Endothelial cell of umbilical vein (primary cell): ENCODE measurements at regions not wholly inside any gene's neighbourhood (a gene's known extent, or its start where the extent isn't known, plus 50 kb on each side); places are given as distances from the start of the nearest gene placed in this dataset.
"Not testable (repeated sequence)": the region's sequence is repeated elsewhere in the genome, so short reads cannot be mapped to it uniquely, and the experiment has no call there.

Source experiments
- BruUV-seq: library from RNA; stranded (reverse); fragments of 400-500 nt; replicated peaks from 2 replicates; lab custom pipeline; 2021; lab: Mats Ljungman, UMichigan
- CTCF ChIA-PET: fragments of 300-600, 350-600 bp; sonication (Branson Sonifier 250); formaldehyde crosslinking; loops from one replicate; lab custom pipeline; 2021; ENCODE audit warnings: antibody characterized with exemption, inconsistent platforms; lab: Charles Lee
- POLR2A ChIA-PET: fragments of 300-600, 350-600 bp; sonication (Branson Sonifier 250); formaldehyde crosslinking; loops from one replicate; lab custom pipeline; 2021; ENCODE audit warnings: antibody characterized with exemption, inconsistent platforms; lab: Charles Lee
- DNase-seq: peaks from one replicate; pipeline ENCODE4 v3.0.0-alpha.2; 2011; ENCODE audit warnings: low read depth, low spot score
- FAIRE-seq: peaks from 2 replicates; lab custom pipeline; 2011; peaks lifted over from hg19 to GRCh38; lab: Jason Lieb, UNC
- H2AFZ ChIP-seq: 2 replicates; pipeline ENCODE4 v1.6.0; 2012; ENCODE audit warnings: low read depth, low read length, control low read depth, inconsistent platforms
- H3K27ac ChIP-seq: 2 replicates; pipeline ENCODE4 v1.5.1; 2011; ENCODE audit warnings: low read depth, mild to moderate bottlenecking, control low read depth, low read length, moderate library complexity; ENCODE audit not compliant: insufficient read depth
- H3K27me3 ChIP-seq, 2 experiments: 2 replicates each; pipeline versions ENCODE4 v1.6.0 to v1.6.1; 2011; ENCODE audit warnings: low read length in 2 of 2, mixed read lengths in 1 of 2; ENCODE audit not compliant: control insufficient read depth in 2 of 2, insufficient read depth in 2 of 2
- H3K36me3 ChIP-seq, 2 experiments: 2 replicates in 1 of 2; 3 replicates in 1 of 2; pipeline ENCODE4 v1.5.1; 2011; ENCODE audit warnings: low read length in 2 of 2, mild to moderate bottlenecking in 1 of 2, moderate library complexity in 1 of 2; ENCODE audit not compliant: control insufficient read depth in 2 of 2, insufficient read depth in 2 of 2; ENCODE audit errors: extremely low read depth in 1 of 2
- H3K4me1 ChIP-seq: 3 replicates; pipeline ENCODE4 v1.5.1; 2011; ENCODE audit warnings: mild to moderate bottlenecking, low read length; ENCODE audit not compliant: control insufficient read depth, insufficient read depth; ENCODE audit errors: extremely low read depth
- H3K4me2 ChIP-seq: 2 replicates; pipeline ENCODE4 v1.6.1; 2011; ENCODE audit warnings: low read length, control low read depth, mixed read lengths; ENCODE audit not compliant: insufficient read depth
- H3K4me3 ChIP-seq, 3 experiments: fragments of 200-600 bp in 1 of 3; sonication (generic), shearing (Covaris generic) in 1 of 3; replicated peaks in 1 of 3; 2 replicates each; pipeline ENCODE4 v1.5.1; 2011 to 2016; ENCODE audit warnings: control low read depth in 3 of 3, low read length in 3 of 3, mild to moderate bottlenecking in 2 of 3, inconsistent platforms in 1 of 3, low read depth in 1 of 3, moderate library complexity in 1 of 3; ENCODE audit not compliant: insufficient read depth in 1 of 3
- H3K79me2 ChIP-seq: 2 replicates; pipeline ENCODE4 v1.6.0; 2012; ENCODE audit warnings: low read length, inconsistent platforms; ENCODE audit not compliant: control insufficient read depth, insufficient read depth
- H3K9ac ChIP-seq: replicated peaks from 2 replicates; pipeline ENCODE3; 2011; ENCODE audit warnings: low read length, control low read depth; ENCODE audit not compliant: insufficient read depth; ENCODE audit errors: extremely low read depth
- H3K9me1 ChIP-seq: replicated peaks from 3 replicates; pipeline ENCODE4 v1.6.0; 2011; ENCODE audit warnings: mild to moderate bottlenecking, low read length; ENCODE audit not compliant: control insufficient read depth, insufficient read depth; ENCODE audit errors: extremely low read depth
- H3K9me3 ChIP-seq: replicated peaks from 2 replicates; pipeline ENCODE4 v1.5.1; 2012; ENCODE audit warnings: low read length, inconsistent platforms; ENCODE audit not compliant: control insufficient read depth, insufficient read depth
- H4K20me1 ChIP-seq: replicated peaks from 2 replicates; pipeline ENCODE3; 2011; ENCODE audit warnings: mild to moderate bottlenecking, low read length; ENCODE audit not compliant: control insufficient read depth, insufficient read depth; ENCODE audit errors: extremely low read depth
- JUN ChIP-seq: IDR thresholded peaks from 2 replicates; pipeline ENCODE4 v1.6.1; 2011; ENCODE audit warnings: borderline replicate concordance, low read depth; ENCODE audit not compliant: insufficient read length, insufficient read depth
- MYC ChIP-seq: IDR thresholded peaks from one replicate; pipeline ENCODE4 v1.6.1; 2011; ENCODE audit warnings: mild to moderate bottlenecking, low read depth, low read length
- POLR2A ChIP-seq: IDR thresholded peaks from 2 replicates; pipeline ENCODE4 v1.6.1; 2012; ENCODE audit warnings: low read depth, mild to moderate bottlenecking, control low read depth, low read length
- POLR2AphosphoS5 ChIP-seq: IDR thresholded peaks from 2 replicates; pipeline ENCODE4 v1.6.1; 2012; ENCODE audit warnings: low read depth, mild to moderate bottlenecking, control low read depth, low read length, moderate library complexity; ENCODE audit not compliant: insufficient read depth
- dilution Hi-C: fragments of 300-500 bp; cut with MboI; formaldehyde crosslinking; loops from one replicate; pipeline ENCODE4 v1.15.0; 2019; ENCODE audit warnings: low sequenced_read_pairs; ENCODE audit not compliant: extremely low pct_ligation_motif_present
- intact Hi-C: fragments of 100-400 bp; cut with micrococcal nuclease; formaldehyde crosslinking; loops from one replicate; pipeline ENCODE4 v1.10.0; 2022
- TF ChIP-seq, protein P1 (sequence below): IDR thresholded peaks from 2 replicates; pipeline ENCODE4 v1.6.1; 2011; ENCODE audit not compliant: insufficient read depth, insufficient read length
- TF ChIP-seq, protein P2 (sequence below), 2 donors: IDR thresholded peaks; 1 replicate in 1 of 2; 2 replicates in 1 of 2; pipeline ENCODE4 v1.5.1; 2011; ENCODE audit warnings: low read length in 2 of 2, mild to moderate bottlenecking in 2 of 2, moderate library complexity in 2 of 2, control low read depth in 1 of 2, inconsistent platforms in 1 of 2, low read depth in 1 of 2; ENCODE audit not compliant: insufficient read depth in 1 of 2; ENCODE audit errors: extremely low read depth in 1 of 2

DNA sequence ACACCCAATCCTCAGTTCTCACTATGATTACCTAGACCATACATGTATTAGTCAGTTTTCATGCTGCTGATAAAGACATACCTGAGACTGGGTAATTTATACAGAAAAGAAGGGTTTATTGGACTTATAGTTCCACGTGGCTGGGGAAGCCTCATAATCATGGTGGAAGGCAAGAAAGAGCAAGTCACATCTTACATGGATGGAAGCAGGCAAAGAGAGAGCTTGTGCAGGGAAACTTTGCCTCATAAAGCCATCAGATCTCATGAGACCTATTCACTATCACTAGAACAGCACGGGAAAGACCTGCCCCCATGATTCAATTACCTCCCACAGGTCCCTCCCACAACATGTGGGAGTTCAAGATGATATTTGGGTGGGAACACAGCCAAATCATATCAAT is 79.5 kb upstream of the FGGY start:
- FAIRE-seq, dilution Hi-C loops, BruUV-seq: not testable (repeated sequence)

GRCh38 chr1:59218521-59219236 is 78.2 kb upstream of the FGGY start:
- H3K4me3 ChIP-seq: no peak overlapping the region
- dilution Hi-C loops: no loop called here
- no peaks in the 10 kb centered on the region for H4K20me1 ChIP-seq
- H3K4me1 ChIP-seq: no peaks in the 10 kb centered on the region
- FAIRE-seq: no peak
- TF ChIP-seq, protein P1, sequence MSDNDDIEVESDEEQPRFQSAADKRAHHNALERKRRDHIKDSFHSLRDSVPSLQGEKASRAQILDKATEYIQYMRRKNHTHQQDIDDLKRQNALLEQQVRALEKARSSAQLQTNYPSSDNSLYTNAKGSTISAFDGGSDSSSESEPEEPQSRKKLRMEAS: no peak
- TF ChIP-seq POLR2A: no peak
- TF ChIP-seq POLR2AphosphoS5: no peak
- no peak for TF ChIP-seq JUN
- no peak for TF ChIP-seq MYC
- TF ChIP-seq, protein P2, sequence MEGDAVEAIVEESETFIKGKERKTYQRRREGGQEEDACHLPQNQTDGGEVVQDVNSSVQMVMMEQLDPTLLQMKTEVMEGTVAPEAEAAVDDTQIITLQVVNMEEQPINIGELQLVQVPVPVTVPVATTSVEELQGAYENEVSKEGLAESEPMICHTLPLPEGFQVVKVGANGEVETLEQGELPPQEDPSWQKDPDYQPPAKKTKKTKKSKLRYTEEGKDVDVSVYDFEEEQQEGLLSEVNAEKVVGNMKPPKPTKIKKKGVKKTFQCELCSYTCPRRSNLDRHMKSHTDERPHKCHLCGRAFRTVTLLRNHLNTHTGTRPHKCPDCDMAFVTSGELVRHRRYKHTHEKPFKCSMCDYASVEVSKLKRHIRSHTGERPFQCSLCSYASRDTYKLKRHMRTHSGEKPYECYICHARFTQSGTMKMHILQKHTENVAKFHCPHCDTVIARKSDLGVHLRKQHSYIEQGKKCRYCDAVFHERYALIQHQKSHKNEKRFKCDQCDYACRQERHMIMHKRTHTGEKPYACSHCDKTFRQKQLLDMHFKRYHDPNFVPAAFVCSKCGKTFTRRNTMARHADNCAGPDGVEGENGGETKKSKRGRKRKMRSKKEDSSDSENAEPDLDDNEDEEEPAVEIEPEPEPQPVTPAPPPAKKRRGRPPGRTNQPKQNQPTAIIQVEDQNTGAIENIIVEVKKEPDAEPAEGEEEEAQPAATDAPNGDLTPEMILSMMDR (IDR thresholded peaks at IDR 0.05; ENCODE audit: extremely low read depth in 1 of 2, insufficient read depth in 1 of 2, low read depth in 1 of 2, low read length in 2 of 2): no peak
- POLR2A ChIA-PET: no interaction called here
- H3K9ac ChIP-seq: no peak overlapping the region
- intact Hi-C loops: no loop called here
- no peaks in the 10 kb centered on the region for H3K36me3 ChIP-seq
- no peak overlapping the region for H3K4me2 ChIP-seq
- H3K9me3 ChIP-seq: no peaks in the 10 kb centered on the region
- H3K27ac ChIP-seq: no peak overlapping the region
- no peak overlapping the region for H2AFZ ChIP-seq
- H3K79me2 ChIP-seq: no peaks in the 10 kb centered on the region
- DNase-seq: no peak
- H3K9me1 ChIP-seq: no peaks in the 10 kb centered on the region
- no TSS peak for BruUV-seq
- no peaks in the 10 kb centered on the region for H3K27me3 ChIP-seq
- CTCF ChIA-PET: no interaction called here

More for the DNA sequence above, 79.5 kb upstream of the FGGY start:
- H3K27ac ChIP-seq, CTCF ChIA-PET, H3K9me3 ChIP-seq, H3K4me3 ChIP-seq, H3K9me1 ChIP-seq, H3K4me1 ChIP-seq, POLR2A ChIA-PET, H2AFZ ChIP-seq, H3K79me2 ChIP-seq, H3K27me3 ChIP-seq, DNase-seq, H3K9ac ChIP-seq, H4K20me1 ChIP-seq, H3K36me3 ChIP-seq, H3K4me2 ChIP-seq, intact Hi-C loops: not testable (repeated sequence)
